ENCODE measurements at regions not wholly inside any gene's neighbourhood (a gene's known extent, or its start where the extent isn't known, plus 50 kb on each side); places are given as distances from the start of the nearest gene placed in this dataset.
"Not testable (repeated sequence)": the region's sequence is repeated elsewhere in the genome, so short reads cannot be mapped to it uniquely, and the experiment has no call there.

DNA sequence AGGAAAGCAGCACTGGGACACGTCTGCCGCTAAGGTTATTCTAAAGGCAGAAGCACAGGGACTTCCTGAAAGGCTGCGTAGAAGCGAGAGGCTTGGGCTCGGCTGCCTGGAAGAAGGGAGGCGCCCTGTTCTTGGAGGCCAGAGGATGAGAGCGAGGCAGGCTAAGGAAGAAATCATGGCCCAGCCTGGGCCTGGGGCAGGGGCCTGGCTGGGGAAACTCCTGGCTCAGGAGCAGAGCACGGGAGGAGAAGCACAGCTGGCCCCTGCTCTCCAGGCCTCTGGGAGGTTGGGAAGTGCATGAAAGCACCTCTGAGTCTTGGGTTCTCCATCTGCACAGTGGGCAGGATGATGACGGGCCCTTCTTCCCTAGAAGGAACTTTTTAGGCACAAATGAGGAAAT, 66.0 kb upstream of the SFSWAP start:
- not testable (repeated sequence) for TF ChIP-seq CTCF, POLR2A (IDR thresholded peaks at IDR 0.05)

All from adrenal gland (tissue), 5 donors.